Trophoblast cell (in vitro differentiated cells and primary cell): ENCODE measurements at regions not wholly inside any gene's neighbourhood (a gene's known extent, or its start where the extent isn't known, plus 50 kb on each side); places are given as distances from the start of the nearest gene placed in this dataset.

Source experiments
- DNase-seq, 2 donors: peaks; one replicate each; pipeline ENCODE4 v3.0.0-alpha.2; 2016
- H2AFZ ChIP-seq: 2 replicates; pipeline ENCODE4 v1.6.1; 2013; ENCODE audit warnings: low read length, moderate library complexity, mild to moderate bottlenecking; ENCODE audit not compliant: insufficient read depth, poor library complexity
- H2AK5ac ChIP-seq: 2 replicates; pipeline ENCODE4 v1.6.1; 2013; ENCODE audit warnings: mild to moderate bottlenecking, low read length
- H2BK120ac ChIP-seq: 2 replicates; pipeline ENCODE4 v1.6.1; 2013; ENCODE audit warnings: low read length, mild to moderate bottlenecking, moderate library complexity; ENCODE audit not compliant: insufficient read depth, poor library complexity
- H2BK12ac ChIP-seq: 2 replicates; pipeline ENCODE4 v1.6.1; 2013; ENCODE audit warnings: mild to moderate bottlenecking, low read length, moderate library complexity
- H2BK5ac ChIP-seq: 2 replicates; pipeline ENCODE4 v1.6.1; 2013; ENCODE audit warnings: low read length, low read depth, moderate library complexity, mild to moderate bottlenecking; ENCODE audit not compliant: poor library complexity
- H3K14ac ChIP-seq: 2 replicates; pipeline ENCODE4 v1.6.1; 2013; ENCODE audit warnings: mild to moderate bottlenecking, low read length
- H3K18ac ChIP-seq: 2 replicates; pipeline ENCODE4 v1.6.1; 2013; ENCODE audit warnings: mild to moderate bottlenecking, low read length
- H3K23ac ChIP-seq: 2 replicates; pipeline ENCODE4 v1.6.1; 2013; ENCODE audit warnings: low read length
- H3K27ac ChIP-seq: 2 replicates; pipeline ENCODE4 v1.5.1; 2013; ENCODE audit warnings: low read depth, mild to moderate bottlenecking, inconsistent platforms, low read length, moderate library complexity
- H3K27me3 ChIP-seq: 2 replicates; pipeline ENCODE4 v1.6.1; 2013; ENCODE audit warnings: inconsistent platforms, mild to moderate bottlenecking, low read length, moderate library complexity; ENCODE audit not compliant: insufficient read depth
- H3K36me3 ChIP-seq, 2 experiments: 1 replicate in 1 of 2; 2 replicates in 1 of 2; pipeline ENCODE4 v1.6.1; 2013; ENCODE audit warnings: low read length in 2 of 2, mild to moderate bottlenecking in 2 of 2, moderate library complexity in 1 of 2; ENCODE audit not compliant: insufficient read depth in 2 of 2, control insufficient read depth in 1 of 2
- H3K4ac ChIP-seq: 2 replicates; pipeline ENCODE4 v1.6.1; 2013; ENCODE audit warnings: low read depth, mild to moderate bottlenecking, low read length, moderate library complexity
- H3K4me1 ChIP-seq, 2 experiments: 1 replicate in 1 of 2; 2 replicates in 1 of 2; pipeline ENCODE4 v1.6.1; 2013; ENCODE audit warnings: low read length in 2 of 2, mild to moderate bottlenecking in 2 of 2, moderate library complexity in 1 of 2; ENCODE audit not compliant: insufficient read depth in 2 of 2, control insufficient read depth in 1 of 2
- H3K4me2 ChIP-seq: 2 replicates; pipeline ENCODE4 v1.6.1; 2013; ENCODE audit warnings: inconsistent platforms, mild to moderate bottlenecking, low read length, moderate library complexity
- H3K4me3 ChIP-seq: 2 replicates; pipeline ENCODE4 v1.5.1; 2013; ENCODE audit warnings: mild to moderate bottlenecking, low read depth, low read length, inconsistent platforms
- H3K79me1 ChIP-seq: one replicate; pipeline ENCODE4 v1.6.1; 2013; ENCODE audit warnings: low read length
- H3K79me2 ChIP-seq: 2 replicates; pipeline ENCODE4 v1.6.1; 2013; ENCODE audit warnings: low read length, mild to moderate bottlenecking; ENCODE audit not compliant: control insufficient read depth, insufficient read depth, poor library complexity
- H3K9ac ChIP-seq: 2 replicates; pipeline ENCODE4 v1.6.1; 2013; ENCODE audit warnings: mild to moderate bottlenecking, low read length
- H3K9me3 ChIP-seq: 2 replicates; pipeline ENCODE4 v1.6.1; 2013; ENCODE audit warnings: low read depth, mild to moderate bottlenecking, control low read depth, inconsistent platforms, low read length; ENCODE audit not compliant: insufficient read depth
- H4K12ac ChIP-seq: 2 replicates; pipeline ENCODE4 v1.6.1; 2013; ENCODE audit warnings: low read depth, mild to moderate bottlenecking, low read length, moderate library complexity
- H4K8ac ChIP-seq: 2 replicates; pipeline ENCODE4 v1.6.1; 2013; ENCODE audit warnings: low read depth, mild to moderate bottlenecking, low read length, moderate library complexity
- H4K91ac ChIP-seq: one replicate; pipeline ENCODE4 v1.6.1; 2013; ENCODE audit warnings: low read depth, mild to moderate bottlenecking, low read length, moderate library complexity
- WGBS: extraction: QIAGEN DNeasy Blood & Tissue Kit; methylation state at CpG from one replicate; pipeline ENCODE4 v1.1.7; 2013; ENCODE audit warnings: missing lambda C conversion rate; ENCODE audit not compliant: insufficient read length, insufficient coverage; ENCODE audit errors: extremely low coverage; 5-methylcytosine and 5-hydroxymethylcytosine counted together

DNA sequence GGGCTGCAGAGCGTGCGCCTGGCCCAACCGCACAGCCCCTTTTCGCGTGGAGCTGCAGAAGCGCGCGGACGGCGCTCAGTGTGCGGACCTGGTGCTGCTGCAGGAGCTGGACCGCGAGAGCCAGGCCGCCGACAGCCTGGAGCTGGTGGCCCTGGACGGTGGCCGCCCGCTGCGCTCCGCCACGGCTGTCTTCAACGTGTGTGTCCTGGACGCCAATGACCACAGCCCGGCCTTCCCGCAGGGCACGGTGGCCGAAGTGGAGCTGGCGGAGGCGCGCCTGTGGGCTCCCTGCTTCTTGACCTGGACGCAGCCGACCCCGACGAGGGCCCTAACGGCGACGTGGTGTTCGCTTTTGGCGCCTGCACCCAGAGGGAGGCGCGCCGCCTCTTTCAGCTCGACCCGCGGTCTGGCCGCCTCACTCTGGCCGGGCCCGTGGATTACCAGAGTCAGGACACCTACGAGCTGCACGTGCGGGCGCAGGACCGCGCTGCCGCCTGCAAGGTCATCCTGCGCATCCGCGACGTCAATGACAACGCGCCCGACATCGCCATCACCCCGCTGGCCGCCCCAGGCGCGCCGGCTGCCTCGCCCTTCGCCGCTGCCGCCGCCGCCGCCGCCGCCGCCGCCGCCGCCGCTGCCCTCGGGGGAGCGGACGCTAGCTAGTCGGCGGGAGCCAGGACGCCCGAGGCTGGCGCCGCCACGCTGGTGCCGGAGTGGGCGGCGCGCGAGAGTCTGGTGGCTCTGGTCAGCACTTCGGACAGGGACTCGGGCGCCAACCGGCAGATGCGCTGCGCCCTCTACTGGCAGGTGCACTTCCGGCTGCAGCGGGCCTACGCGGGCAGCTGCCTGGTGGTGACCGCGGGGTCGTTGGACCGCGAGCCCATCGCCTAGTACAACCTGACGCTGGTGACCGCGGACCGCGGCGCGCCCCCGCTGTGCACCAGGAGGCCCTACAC is 172.2 kb downstream of the OLFM4 start:
- Histone ChIP-seq H3K4me1 (peaks cover 0 to 9% of the 10 kb centered on the region in 2 experiments), H3K36me3 (no peaks in the 10 kb centered on the region), H4K12ac (no peak overlapping the region), H3K14ac (no peak overlapping the region), H2BK120ac (no peak overlapping the region), H3K9me3 (peaks cover 15% of the 10 kb centered on the region), H3K4me3 (peak overlapping the region; percentile 56), H3K23ac (no peak overlapping the region), H3K18ac (no peak overlapping the region), H3K4ac (no peak overlapping the region), H3K79me1 (no peaks in the 10 kb centered on the region), H3K27ac (no peak overlapping the region), H2BK12ac (peak overlapping the region; percentile 1), H4K91ac (peak overlapping the region; percentile 20), H4K8ac (no peak overlapping the region), H3K9ac (no peak overlapping the region), H3K79me2 (no peaks in the 10 kb centered on the region), H2AK5ac (no peak overlapping the region), H2AFZ (no peak overlapping the region), H2BK5ac (no peak overlapping the region), H3K4me2 (peak overlapping the region; percentile 56), H3K27me3 (no peaks in the 10 kb centered on the region)
- DNase-seq: peak; percentile 8 to 63
- no CpG with 5 or more reads among the region's 121 CpGs for WGBS

DNA sequence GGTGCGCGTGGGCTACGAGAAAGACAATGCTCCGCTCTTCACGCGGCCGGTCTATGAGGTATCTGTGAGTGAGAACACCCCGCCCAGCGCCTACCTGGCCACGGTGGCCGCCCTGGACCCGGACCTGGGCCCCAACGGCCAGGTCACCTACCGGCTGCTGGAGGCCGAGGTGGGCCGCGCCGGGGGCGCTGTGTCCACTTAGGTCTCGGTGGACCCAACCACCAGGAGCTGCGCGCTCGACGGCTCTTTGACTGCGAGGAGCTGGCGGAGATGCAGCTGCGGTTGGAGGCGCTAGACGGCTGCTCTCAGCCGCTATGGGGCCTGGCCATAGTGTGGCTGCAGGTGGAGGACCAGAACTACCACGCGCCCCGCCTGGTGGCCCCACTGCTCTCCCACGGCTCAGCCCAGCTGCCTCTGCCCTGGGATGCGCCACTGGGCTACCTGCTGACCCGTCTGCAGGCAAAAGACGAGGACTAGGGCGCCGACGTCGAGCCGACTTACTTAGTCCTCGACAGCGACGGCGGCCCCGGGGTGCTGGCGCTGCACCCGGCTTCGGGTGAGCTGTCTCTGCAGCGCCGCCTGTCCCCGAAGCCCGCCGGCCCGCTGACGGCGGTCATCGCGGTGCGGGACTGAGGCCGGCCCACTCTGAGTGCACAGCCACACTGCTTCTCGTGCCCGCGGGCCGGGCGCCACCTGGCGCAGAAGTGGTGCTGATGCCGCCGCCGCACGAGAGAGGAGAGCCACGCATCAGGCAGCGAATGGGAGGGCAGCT is 173.0 kb downstream of the OLFM4 start:
- Histone ChIP-seq H3K14ac (no peak overlapping the region), H3K4me1 (peaks cover 0 to 9% of the 10 kb centered on the region in 2 experiments), H3K79me1 (no peaks in the 10 kb centered on the region), H3K4ac (no peak overlapping the region), H4K12ac (no peak overlapping the region), H3K36me3 (no peaks in the 10 kb centered on the region), H2BK120ac (no peak overlapping the region), H3K79me2 (no peaks in the 10 kb centered on the region), H2AK5ac (no peak overlapping the region), H3K4me2 (peak overlapping the region; percentile 56), H4K8ac (no peak overlapping the region), H3K27me3 (no peaks in the 10 kb centered on the region), H3K23ac (no peak overlapping the region), H3K9ac (no peak overlapping the region), H3K18ac (no peak overlapping the region), H3K9me3 (peaks cover 15% of the 10 kb centered on the region), H3K27ac (no peak overlapping the region), H2AFZ (no peak overlapping the region), H4K91ac (no peak overlapping the region), H2BK12ac (no peak overlapping the region), H2BK5ac (no peak overlapping the region), H3K4me3 (peak overlapping the region; percentile 42)
- WGBS: no CpG with 5 or more reads among the region's 74 CpGs
- DNase-seq: no peak

DNA sequence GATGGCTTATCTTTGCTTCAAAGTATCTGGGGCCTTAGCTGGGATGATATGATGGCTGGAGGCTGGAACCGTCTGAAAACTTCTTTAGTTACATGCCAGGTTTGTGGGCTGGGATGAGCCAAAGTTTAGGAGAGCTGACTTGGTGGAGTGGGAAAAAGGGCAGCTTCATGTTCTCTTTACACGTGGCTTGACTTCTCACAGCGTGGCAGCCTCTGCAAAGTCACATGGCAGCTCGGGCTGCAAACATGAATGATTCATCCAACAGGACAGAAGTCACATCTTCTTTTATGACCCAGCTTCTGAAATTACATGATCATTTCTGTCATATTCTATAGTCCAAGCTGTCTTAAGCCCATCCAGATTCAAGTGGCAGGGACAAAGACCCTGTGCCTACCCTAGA is 176.0 kb downstream of the OLFM4 start:
- Histone ChIP-seq H3K36me3 (no peaks in the 10 kb centered on the region), H2AK5ac (no peak overlapping the region), H4K91ac (no peak overlapping the region), H3K9me3 (peaks cover 15% of the 10 kb centered on the region), H3K79me1 (no peaks in the 10 kb centered on the region), H3K14ac (no peak overlapping the region), H3K18ac (no peak overlapping the region), H3K23ac (no peak overlapping the region), H3K4me2 (no peak overlapping the region), H2BK120ac (no peak overlapping the region), H3K27me3 (no peaks in the 10 kb centered on the region), H4K8ac (no peak overlapping the region), H2BK12ac (no peak overlapping the region), H3K4me1 (peaks cover 0 to 9% of the 10 kb centered on the region in 2 experiments), H3K4ac (no peak overlapping the region), H2AFZ (no peak overlapping the region), H3K27ac (no peak overlapping the region), H3K4me3 (no peak overlapping the region), H3K79me2 (no peaks in the 10 kb centered on the region), H4K12ac (no peak overlapping the region), H3K9ac (no peak overlapping the region), H2BK5ac (no peak overlapping the region)
- no peak for DNase-seq
- WGBS: no CpG with 5 or more reads among the region's 4 CpGs

DNA sequence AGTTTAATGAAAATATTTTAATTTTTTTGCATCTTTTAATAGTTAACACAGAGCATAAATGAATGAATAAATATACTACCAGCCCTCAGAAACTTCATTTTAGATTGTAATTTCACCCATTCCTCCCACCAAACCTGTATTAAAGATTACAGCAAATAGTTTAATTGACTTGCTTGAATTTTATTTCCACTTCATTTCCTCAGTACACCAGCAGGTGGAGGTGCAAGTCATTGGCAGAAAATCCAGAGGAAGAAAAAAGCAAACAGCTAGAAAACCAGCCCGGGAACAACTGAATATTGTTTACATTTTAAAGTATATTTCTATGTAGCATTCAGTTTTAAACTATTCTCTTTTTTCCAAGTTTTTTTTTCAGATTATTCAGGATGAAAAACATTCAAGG is 177.8 kb downstream of the OLFM4 start:
- no peak overlapping the region for H3K27ac ChIP-seq
- peaks cover 3% of the 10 kb centered on the region for H3K9me3 ChIP-seq
- no peak overlapping the region for H2BK12ac ChIP-seq
- H3K79me2 ChIP-seq: no peaks in the 10 kb centered on the region
- no peak overlapping the region for H3K4me2 ChIP-seq
- H3K14ac ChIP-seq: no peak overlapping the region
- H4K8ac ChIP-seq: no peak overlapping the region
- H3K4ac ChIP-seq: no peak overlapping the region
- H3K27me3 ChIP-seq: no peaks in the 10 kb centered on the region
- peak in 1 of 2 donors; percentile 45 for DNase-seq
- no peak overlapping the region for H2BK120ac ChIP-seq
- H3K36me3 ChIP-seq: no peaks in the 10 kb centered on the region
- H3K4me3 ChIP-seq: no peak overlapping the region
- H3K23ac ChIP-seq: no peak overlapping the region
- no peak overlapping the region for H2BK5ac ChIP-seq
- peaks cover 0 to under 1% of the 10 kb centered on the region in 2 experiments for H3K4me1 ChIP-seq
- no peak overlapping the region for H4K91ac ChIP-seq
- H3K9ac ChIP-seq: no peak overlapping the region
- no peak overlapping the region for H4K12ac ChIP-seq
- no peak overlapping the region for H2AK5ac ChIP-seq
- H3K18ac ChIP-seq: no peak overlapping the region
- no CpG with 5 or more reads among the region's 1 CpG for WGBS
- H3K79me1 ChIP-seq: no peaks in the 10 kb centered on the region
- H2AFZ ChIP-seq: no peak overlapping the region
